ENCODE measurements at regions not wholly inside any gene's neighbourhood (a gene's known extent, or its start where the extent isn't known, plus 50 kb on each side); places are given as distances from the start of the nearest gene placed in this dataset.

DNA sequence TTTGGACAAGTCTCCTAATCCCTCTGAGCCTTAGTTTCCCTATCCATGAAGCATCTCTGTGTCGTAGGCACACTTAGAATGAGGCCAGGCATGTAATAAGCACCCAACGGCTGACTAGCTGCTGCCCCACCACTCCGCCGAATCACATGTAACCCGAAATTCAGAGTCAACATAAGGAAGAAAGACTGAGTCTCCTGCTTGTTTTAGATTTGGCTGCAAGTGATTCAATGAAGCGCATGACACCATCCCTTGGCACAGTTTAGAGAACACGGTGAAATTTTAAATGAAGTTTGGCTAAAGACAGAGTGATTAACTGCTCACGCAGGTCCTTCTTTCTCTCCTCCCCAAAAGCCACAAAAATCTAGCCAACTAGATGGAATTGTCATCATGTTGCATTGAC is 279.2 kb downstream of the TLE3 start:
- no peaks in the 10 kb centered on the region for H4K20me1 ChIP-seq (ENCODE audit: insufficient read depth, low read length)
- no peak overlapping the region for H4K5ac ChIP-seq (ENCODE audit: low read depth, low read length)
- H3K79me1 ChIP-seq (ENCODE audit: low read depth in 1 of 2, low read length in 2 of 2) = no peaks in the 10 kb centered on the region
- H3K36me3 ChIP-seq (ENCODE audit: control insufficient read depth, insufficient read depth, low read length) = no peaks in the 10 kb centered on the region
- no TSS peak for BruUV-seq (replicated peaks)
- H2BK120ac ChIP-seq (ENCODE audit: low read depth, low read length) = no peak overlapping the region
- no peak overlapping the region for H4K91ac ChIP-seq (ENCODE audit: insufficient read depth, low read depth, low read length)
- H2BK5ac ChIP-seq (ENCODE audit: low read depth, low read length, poor library complexity, severe bottlenecking) = no peak overlapping the region
- H3K27me3 ChIP-seq (ENCODE audit: control insufficient read depth, insufficient read depth, low read length) = peaks cover 55% of the 10 kb centered on the region
- no peak for DNase-seq
- no peak overlapping the region for H4K8ac ChIP-seq (ENCODE audit: low read depth in 2 of 2, low read length in 2 of 2)
- no peak overlapping the region for H3K4me2 ChIP-seq (ENCODE audit: low read depth, low read length)
- no peak overlapping the region for H2AK9ac ChIP-seq (replicated peaks; ENCODE audit: low read depth, low read length, poor library complexity)
- H2AK5ac ChIP-seq (ENCODE audit: low read depth, low read length) = no peak overlapping the region
- dilution Hi-C loops (cut with HindIII; ENCODE audit: low sequenced_read_pairs, unreplicated experiment) (no loop called here), in situ Hi-C loops (cut with MboI; ENCODE audit: low sequenced_read_pairs) (no loop called here), intact Hi-C loops (cut with micrococcal nuclease) (no loop called here)
- no peak overlapping the region for H3K27ac ChIP-seq (ENCODE audit: insufficient read depth, low read length)
- no peak overlapping the region for H2BK20ac ChIP-seq (ENCODE audit: low read depth, low read length)
- H3K9ac ChIP-seq (ENCODE audit: low read depth, low read length) = no peak overlapping the region
- WGBS, 2 experiments (ENCODE audit: extremely low coverage in 2 of 2, insufficient read length in 1 of 2) = 88% methylated on average over 4 of the region's 8 CpGs; no CpG with 5 or more reads in 1 of the 2 experiments
- H3K4me3 ChIP-seq (ENCODE audit: insufficient read depth, low read depth, low read length) = no peak overlapping the region
- no peaks in the 10 kb centered on the region for H3K9me3 ChIP-seq (ENCODE audit: control insufficient read depth, insufficient read depth, low read length)
- H3K4me1 ChIP-seq (ENCODE audit: control insufficient read depth, insufficient read depth, low read length) = no peaks in the 10 kb centered on the region; the same call in 1 of the 2 replicates
- no peak overlapping the region for H2AFZ ChIP-seq (replicated peaks; ENCODE audit: low read length, poor library complexity)
- H3K4ac ChIP-seq (ENCODE audit: low read depth, low read length) = no peak overlapping the region
- TF ChIP-seq BHLHE40 (IDR thresholded peaks at IDR 0.05; ENCODE audit: low read depth, low read length) (no peak), NFE2L2 (IDR thresholded peaks at IDR 0.05; ENCODE audit: low read depth, low read length) (no peak), CEBPB (IDR thresholded peaks at IDR 0.05; ENCODE audit: low read depth, low read length) (no peak), RAD21 (IDR thresholded peaks at IDR 0.05; ENCODE audit: low read length) (no peak), RCOR1 (IDR thresholded peaks at IDR 0.05; ENCODE audit: insufficient replicate concordance, low read length) (no peak)
- TF ChIP-seq, protein P1, sequence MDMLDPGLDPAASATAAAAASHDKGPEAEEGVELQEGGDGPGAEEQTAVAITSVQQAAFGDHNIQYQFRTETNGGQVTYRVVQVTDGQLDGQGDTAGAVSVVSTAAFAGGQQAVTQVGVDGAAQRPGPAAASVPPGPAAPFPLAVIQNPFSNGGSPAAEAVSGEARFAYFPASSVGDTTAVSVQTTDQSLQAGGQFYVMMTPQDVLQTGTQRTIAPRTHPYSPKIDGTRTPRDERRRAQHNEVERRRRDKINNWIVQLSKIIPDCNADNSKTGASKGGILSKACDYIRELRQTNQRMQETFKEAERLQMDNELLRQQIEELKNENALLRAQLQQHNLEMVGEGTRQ (IDR thresholded peaks at IDR 0.05; ENCODE audit: low read depth, low read length) = no peak
- TF ChIP-seq, protein P2, sequence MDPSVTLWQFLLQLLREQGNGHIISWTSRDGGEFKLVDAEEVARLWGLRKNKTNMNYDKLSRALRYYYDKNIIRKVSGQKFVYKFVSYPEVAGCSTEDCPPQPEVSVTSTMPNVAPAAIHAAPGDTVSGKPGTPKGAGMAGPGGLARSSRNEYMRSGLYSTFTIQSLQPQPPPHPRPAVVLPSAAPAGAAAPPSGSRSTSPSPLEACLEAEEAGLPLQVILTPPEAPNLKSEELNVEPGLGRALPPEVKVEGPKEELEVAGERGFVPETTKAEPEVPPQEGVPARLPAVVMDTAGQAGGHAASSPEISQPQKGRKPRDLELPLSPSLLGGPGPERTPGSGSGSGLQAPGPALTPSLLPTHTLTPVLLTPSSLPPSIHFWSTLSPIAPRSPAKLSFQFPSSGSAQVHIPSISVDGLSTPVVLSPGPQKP (IDR thresholded peaks at IDR 0.05; ENCODE audit: borderline replicate concordance, low read depth, low read length) = no peak
- no peaks in the 10 kb centered on the region for H3K9me1 ChIP-seq (ENCODE audit: insufficient read depth, low read length)
- ChIA-PET POLR2A (ENCODE audit: unreplicated experiment) (no interaction called here), CTCF (no interaction called here)
- H3K23ac ChIP-seq (ENCODE audit: low read depth, low read length) = no peak overlapping the region
- H3K18ac ChIP-seq (ENCODE audit: low read depth, low read length) = no peak overlapping the region
- H2BK15ac ChIP-seq (ENCODE audit: low read depth, low read length) = no peak overlapping the region
- no peak overlapping the region for H3K14ac ChIP-seq (replicated peaks; ENCODE audit: low read depth, low read length)
- ATAC-seq (ENCODE audit: low read depth) = no peak
- no peak overlapping the region for H3K56ac ChIP-seq (ENCODE audit: extremely low read depth, insufficient read depth, low read length)
